NCI-H2107 (cell line): ENCODE measurements at regions not wholly inside any gene's neighbourhood (a gene's known extent, or its start where the extent isn't known, plus 50 kb on each side); places are given as distances from the start of the nearest gene placed in this dataset.

Experiments used
- DNase-seq: peaks from one replicate; lab custom pipeline; 2025; lab: John Stamatoyannopoulos, UW

- DNase-seq: no peak
These were observed 155.1 kb upstream of the BTG1 start for GRCh38 chr12:92300777-92301176.

- no peak for DNase-seq
These were observed 154.1 kb upstream of the BTG1 start for GRCh38 chr12:92299744-92300143.

DNA sequence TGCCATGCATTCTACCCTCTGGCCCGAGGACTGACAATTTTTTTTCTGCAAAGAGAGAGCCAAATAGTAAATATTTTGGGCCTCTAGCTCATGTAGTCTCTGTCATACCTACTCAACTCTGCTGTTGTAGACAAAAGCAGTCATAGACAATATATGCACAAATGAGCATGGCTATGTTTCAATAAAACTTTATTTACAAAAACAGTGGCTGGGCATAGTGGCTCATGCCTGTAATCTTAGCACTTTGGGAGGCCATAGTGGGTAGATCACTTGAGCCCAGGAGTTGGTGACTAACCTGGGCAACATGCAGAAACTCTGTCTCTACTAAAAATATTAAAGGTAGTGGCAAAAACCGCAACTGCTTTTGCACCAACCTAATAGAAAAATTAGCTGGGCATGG is 153.7 kb upstream of the BTG1 start:
- DNase-seq: no peak

DNA sequence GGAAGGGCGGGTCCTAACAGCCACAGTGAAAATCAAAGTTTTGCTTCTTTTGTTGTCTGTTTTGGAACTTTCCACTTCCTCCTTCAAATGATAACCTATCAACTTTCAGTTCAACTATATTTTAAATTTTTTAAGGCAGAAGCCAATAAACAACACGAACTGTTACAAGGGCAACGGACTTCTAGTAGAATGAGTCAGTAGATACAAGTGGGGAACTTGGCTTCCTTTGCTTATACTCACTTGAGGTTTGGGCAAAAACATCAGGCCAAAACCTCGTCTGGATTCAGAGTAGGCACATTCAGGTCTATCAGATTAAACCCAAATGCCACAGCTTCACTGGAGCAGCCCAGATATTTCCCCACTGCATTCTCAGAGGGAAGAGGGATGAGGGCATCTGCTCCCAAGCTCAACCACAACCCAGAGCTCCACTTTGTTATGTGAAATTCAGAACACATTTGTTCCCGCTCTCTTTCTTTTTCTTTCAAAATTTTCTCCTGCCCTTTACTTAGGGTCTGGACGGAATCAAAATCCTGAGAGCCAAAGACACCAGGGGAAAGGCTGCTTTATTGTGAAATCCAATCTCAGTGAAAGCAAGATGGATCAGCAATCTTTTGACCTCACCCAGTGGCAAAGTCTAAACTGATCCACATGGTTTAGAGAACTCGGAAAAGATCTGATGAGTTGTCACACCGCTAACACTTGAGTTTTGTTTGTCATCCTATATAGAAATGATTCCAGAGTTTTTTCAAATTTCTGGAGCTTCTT is 152.5 kb upstream of the BTG1 start:
- DNase-seq: no peak

- no peak for DNase-seq
These were observed 151.8 kb upstream of the BTG1 start for GRCh38 chr12:92297405-92297804.

DNA sequence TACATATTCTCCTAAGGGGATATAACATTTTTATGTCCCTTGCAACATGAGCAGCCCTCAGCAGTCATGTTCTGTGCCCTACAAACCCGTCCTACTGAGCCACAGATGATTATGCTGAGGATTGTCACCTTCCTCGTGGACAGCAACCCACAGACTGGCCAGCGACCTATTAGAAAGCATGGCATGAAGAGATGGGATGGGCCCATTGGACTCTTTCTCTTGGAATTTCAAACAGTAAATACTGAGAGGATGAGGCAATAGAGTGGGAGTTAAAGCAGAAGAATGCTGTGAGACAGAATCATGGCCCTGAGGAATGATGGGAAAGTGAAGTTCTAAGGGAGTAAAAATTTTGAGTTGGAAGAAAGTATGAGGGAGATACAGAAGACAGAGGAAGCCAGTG is 149.9 kb upstream of the BTG1 start:
- no peak for DNase-seq

GRCh38 chr12:92294676-92295440 is 149.2 kb upstream of the BTG1 start:
- no peak for DNase-seq

DNA sequence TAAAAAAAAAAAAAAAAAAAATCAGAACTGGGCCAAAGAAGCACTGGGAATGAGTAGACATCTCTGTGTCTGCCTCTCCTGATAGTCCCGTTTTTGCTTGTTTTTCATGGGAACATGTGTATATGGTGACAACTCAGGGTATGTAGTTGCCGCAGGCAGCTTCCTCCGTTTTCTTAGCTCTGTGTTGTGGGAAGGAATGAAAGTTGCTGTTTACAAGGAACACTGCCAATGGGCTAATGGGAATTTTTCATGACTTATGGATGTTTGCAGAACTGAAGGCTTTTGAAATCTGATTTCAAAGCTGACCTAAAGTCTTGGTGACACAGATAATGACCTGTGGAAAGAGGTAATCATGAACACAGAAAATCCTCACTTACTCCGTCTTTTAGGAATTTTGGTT is 146.4 kb upstream of the BTG1 start:
- DNase-seq: no peak

- no peak for DNase-seq
These were observed 145.2 kb upstream of the BTG1 start for GRCh38 chr12:92290886-92291285.

DNA sequence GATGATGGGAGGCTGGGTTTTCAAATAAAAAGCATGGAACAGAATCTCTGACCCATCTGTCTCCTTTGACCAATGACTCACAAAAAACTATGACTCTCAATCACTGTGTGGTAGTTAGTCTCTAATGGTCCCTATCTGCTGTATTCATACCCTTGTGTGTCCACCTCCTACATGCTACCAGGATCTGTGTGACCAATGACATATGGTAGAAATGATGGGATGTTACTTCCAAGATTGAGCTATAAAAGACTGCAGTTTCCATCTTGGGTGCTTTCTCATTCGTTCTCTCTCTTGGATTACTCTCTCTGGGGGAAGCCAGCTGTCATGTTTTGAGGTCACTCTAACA is 144.7 kb upstream of the BTG1 start:
- no peak for DNase-seq

DNA sequence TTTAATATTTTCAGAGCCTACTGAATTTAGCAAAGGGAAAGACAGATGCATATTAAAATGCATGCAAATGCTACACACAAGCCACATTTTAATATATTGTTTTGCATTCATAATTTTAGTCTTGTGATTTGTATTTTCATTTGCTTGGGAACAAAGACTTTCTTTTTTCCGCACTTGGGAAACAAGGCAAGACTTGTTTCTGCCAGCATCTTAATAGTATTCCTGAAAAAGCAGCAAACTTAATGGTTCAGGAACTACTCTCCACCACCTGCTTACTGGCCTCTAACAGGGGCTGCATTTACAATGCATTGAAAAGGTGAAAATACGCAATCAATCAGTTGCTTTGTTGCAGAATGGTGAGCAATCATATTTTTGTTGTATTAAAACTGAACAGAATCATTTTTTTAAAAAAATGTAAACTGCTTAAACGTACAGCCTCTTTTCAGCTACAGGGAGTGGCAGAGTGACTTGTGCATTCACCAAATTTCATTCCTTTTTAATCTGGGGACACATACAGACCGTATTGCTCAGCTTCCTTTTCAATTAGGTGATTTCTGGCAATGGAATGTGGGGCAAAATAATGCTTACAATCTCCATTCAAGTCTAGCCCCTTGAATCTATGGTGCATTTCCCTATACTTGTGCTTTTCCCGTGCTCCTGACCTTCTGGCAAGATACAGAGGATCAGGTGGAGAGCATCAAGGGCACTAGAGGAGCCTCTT is 144.1 kb upstream of the BTG1 start:
- DNase-seq: no peak

- DNase-seq: no peak
These were observed 142.9 kb upstream of the BTG1 start for GRCh38 chr12:92288561-92288960.

GRCh38 chr12:92278378-92278828 is 132.8 kb upstream of the BTG1 start:
- DNase-seq: no peak

DNA sequence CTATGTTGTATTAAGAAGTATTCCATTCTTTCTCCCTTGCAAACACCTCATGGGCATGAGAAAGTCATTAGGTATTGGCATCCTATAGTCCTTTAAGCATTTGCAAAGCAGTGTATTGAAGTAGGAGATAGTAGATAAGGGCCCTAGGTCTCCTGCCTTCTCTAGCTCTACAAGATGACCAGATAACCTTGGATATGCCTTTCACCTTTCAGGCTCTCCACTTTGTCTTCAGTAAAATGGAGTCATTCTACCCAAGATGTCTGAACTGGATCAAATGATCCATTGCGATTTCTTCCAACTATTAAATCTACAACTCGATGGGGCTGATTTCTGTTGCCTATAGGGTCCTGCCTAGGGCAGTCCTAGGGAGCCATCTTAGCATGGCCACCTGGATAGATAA is 132.1 kb upstream of the BTG1 start:
- no peak for DNase-seq

- DNase-seq: no peak
These were observed 130.6 kb upstream of the BTG1 start for GRCh38 chr12:92276276-92276675.

- no peak for DNase-seq
These were observed 130.0 kb upstream of the BTG1 start for GRCh38 chr12:92275443-92276154.

DNA sequence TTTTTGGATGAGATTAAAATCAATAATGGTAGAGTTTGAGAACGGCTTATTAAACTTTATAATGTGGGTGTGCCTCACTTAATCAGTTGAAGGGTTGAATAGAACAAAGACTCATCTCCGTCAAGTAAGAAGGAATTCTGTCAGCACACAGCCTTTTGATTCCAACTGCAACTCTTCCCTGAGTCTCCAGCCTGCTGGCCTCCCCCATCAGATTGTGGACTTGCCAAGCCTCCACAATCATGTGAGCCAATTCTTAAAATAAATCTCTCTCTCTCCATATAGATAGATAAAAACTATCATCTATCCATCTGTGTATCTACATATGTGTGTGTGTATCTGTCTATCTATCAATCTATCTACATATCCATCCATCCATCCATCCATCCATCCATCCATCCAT is 127.4 kb upstream of the BTG1 start:
- DNase-seq: no peak

- no peak for DNase-seq
These were observed 126.7 kb upstream of the BTG1 start for GRCh38 chr12:92272061-92272964.

DNA sequence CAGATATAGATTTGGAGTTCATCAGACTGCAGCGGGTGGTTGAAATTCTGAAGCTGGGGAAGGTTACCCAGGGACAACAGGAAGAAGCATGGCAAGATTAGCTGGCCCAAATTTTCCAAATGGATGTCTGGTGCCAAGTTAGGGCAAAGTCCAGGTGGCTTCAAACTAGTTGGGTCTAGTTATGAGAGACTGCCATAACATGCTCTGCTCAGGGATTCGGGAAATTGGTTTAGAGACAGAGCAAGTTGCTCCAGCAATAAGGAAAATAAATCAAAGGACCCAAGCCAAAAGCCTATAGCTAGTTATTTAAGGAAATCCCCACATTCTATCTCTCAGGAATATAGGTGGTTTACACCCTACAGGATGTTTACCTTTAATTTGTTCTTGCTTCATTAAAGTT is 125.7 kb upstream of the BTG1 start:
- no peak for DNase-seq

- no peak for DNase-seq
These were observed 124.9 kb upstream of the BTG1 start for GRCh38 chr12:92270521-92270920.

- DNase-seq: no peak
These were observed 123.3 kb upstream of the BTG1 start for GRCh38 chr12:92268946-92269345.
